ENCODE measurements at regions not wholly inside any gene's neighbourhood (a gene's known extent, or its start where the extent isn't known, plus 50 kb on each side); places are given as distances from the start of the nearest gene placed in this dataset.

- TF ChIP-seq CTCF (IDR thresholded peaks at IDR 0.05) (no peak), EP300 (IDR thresholded peaks at IDR 0.05) (no peak), POLR2A (IDR thresholded peaks at IDR 0.05) (no peak)
Measured at GRCh38 chr3:17969244-17969643, 226.8 kb upstream of the TBC1D5 start.

Data from ovary (tissue), 3 donors.